ENCODE measurements at regions not wholly inside any gene's neighbourhood (a gene's known extent, or its start where the extent isn't known, plus 50 kb on each side); places are given as distances from the start of the nearest gene placed in this dataset.

- Histone ChIP-seq H3K27ac (ENCODE audit: low read depth in 1 of 2, low read length in 2 of 2) (no peak overlapping the region), H3K27me3 (ENCODE audit: control insufficient read depth in 1 of 2, insufficient read depth in 2 of 2, low read length in 2 of 2) (no peaks in the 10 kb centered on the region), H3K4me1 (ENCODE audit: insufficient read depth, low read length) (no peaks in the 10 kb centered on the region), H3K9me3 (ENCODE audit: control insufficient read depth in 1 of 2, insufficient read depth in 1 of 2, low read length in 2 of 2) (no peaks in the 10 kb centered on the region), H3K4me3 (ENCODE audit: low read length) (no peak overlapping the region), H3K36me3 (ENCODE audit: insufficient read depth, low read length) (no peaks in the 10 kb centered on the region)
- ATAC-seq (ENCODE audit: poor library complexity) (no peak), DNase-seq (no peak)
- no peaks in the 10 kb centered on the region for H3K4me1 Mint-ChIP-seq (ENCODE audit: low read depth)
- no peaks in the 10 kb centered on the region for H3K36me3 Mint-ChIP-seq (ENCODE audit: low read depth)
- H3K9me3 Mint-ChIP-seq = no peaks in the 10 kb centered on the region
- no peaks in the 10 kb centered on the region for H3K27me3 Mint-ChIP-seq
- POLR2A ChIA-PET = no interaction called here
- H3K4me3 Mint-ChIP-seq = no peak overlapping the region
- TF ChIP-seq CTCF (IDR thresholded peaks at IDR 0.05) = no peak
- intact Hi-C loops (cut with DNase I, micrococcal nuclease) = no loop called here
- CTCF ChIA-PET = interaction anchor here (0.8 kb wide), 1 partner anchor 10 kb away, joined by 3 read pairs; no protein-coding TSS in a partner anchor
- H3K27ac Mint-ChIP-seq = no peak overlapping the region
These were observed 212.2 kb upstream of the PRR16 start for GRCh38 chr5:120251898-120252297.

GRCh38 chr5:120252839-120253238, 211.3 kb upstream of the PRR16 start:
- H3K27ac ChIP-seq (ENCODE audit: low read depth in 1 of 2, low read length in 2 of 2) = no peak overlapping the region
- ATAC-seq (ENCODE audit: poor library complexity) (no peak), DNase-seq (no peak)
- ChIA-PET CTCF (no interaction called here), POLR2A (no interaction called here)
- no peak overlapping the region for H3K27ac Mint-ChIP-seq
- TF ChIP-seq CTCF (IDR thresholded peaks at IDR 0.05) = no peak
- H3K27me3 ChIP-seq (ENCODE audit: control insufficient read depth in 1 of 2, insufficient read depth in 2 of 2, low read length in 2 of 2) = no peaks in the 10 kb centered on the region
- intact Hi-C loops (cut with DNase I, micrococcal nuclease) = no loop called here
- H3K9me3 ChIP-seq (ENCODE audit: control insufficient read depth in 1 of 2, insufficient read depth in 1 of 2, low read length in 2 of 2) = no peaks in the 10 kb centered on the region
- H3K4me3 Mint-ChIP-seq = no peak overlapping the region
- H3K4me1 ChIP-seq (ENCODE audit: insufficient read depth, low read length) = no peaks in the 10 kb centered on the region
- H3K27me3 Mint-ChIP-seq = no peaks in the 10 kb centered on the region
- H3K4me3 ChIP-seq (ENCODE audit: low read length) = no peak overlapping the region
- H3K36me3 Mint-ChIP-seq (ENCODE audit: low read depth) = no peaks in the 10 kb centered on the region
- H3K9me3 Mint-ChIP-seq = no peaks in the 10 kb centered on the region
- no peaks in the 10 kb centered on the region for H3K4me1 Mint-ChIP-seq (ENCODE audit: low read depth)
- H3K36me3 ChIP-seq (ENCODE audit: insufficient read depth, low read length) = no peaks in the 10 kb centered on the region

- H3K4me3 ChIP-seq (ENCODE audit: low read length) = no peak overlapping the region
- no peaks in the 10 kb centered on the region for H3K9me3 ChIP-seq (ENCODE audit: control insufficient read depth in 1 of 2, insufficient read depth in 1 of 2, low read length in 2 of 2)
- no peak for ATAC-seq (ENCODE audit: poor library complexity)
- CTCF ChIA-PET = no interaction called here
- no peak for TF ChIP-seq CTCF (IDR thresholded peaks at IDR 0.05)
- no peaks in the 10 kb centered on the region for H3K36me3 ChIP-seq (ENCODE audit: insufficient read depth, low read length)
- H3K9me3 Mint-ChIP-seq = no peaks in the 10 kb centered on the region
- H3K4me1 ChIP-seq (ENCODE audit: insufficient read depth, low read length) = no peaks in the 10 kb centered on the region
- no peak overlapping the region for H3K27ac ChIP-seq (ENCODE audit: low read depth in 1 of 2, low read length in 2 of 2)
- H3K36me3 Mint-ChIP-seq (ENCODE audit: low read depth) = no peaks in the 10 kb centered on the region
- no peak overlapping the region for H3K27ac Mint-ChIP-seq
- POLR2A ChIA-PET = no interaction called here
- no peak overlapping the region for H3K4me3 Mint-ChIP-seq
- no peaks in the 10 kb centered on the region for H3K27me3 Mint-ChIP-seq
- no peak for DNase-seq
- H3K27me3 ChIP-seq (ENCODE audit: control insufficient read depth in 1 of 2, insufficient read depth in 2 of 2, low read length in 2 of 2) = no peaks in the 10 kb centered on the region
- no peaks in the 10 kb centered on the region for H3K4me1 Mint-ChIP-seq (ENCODE audit: low read depth)
- intact Hi-C loops (cut with DNase I, micrococcal nuclease) = no loop called here
These were observed 209.7 kb upstream of the PRR16 start for GRCh38 chr5:120254385-120254784.

Measured in CD4-positive, alpha-beta T cell (primary cell).